Endothelial cell (in vitro differentiated cells): ENCODE measurements at regions not wholly inside any gene's neighbourhood (a gene's known extent, or its start where the extent isn't known, plus 50 kb on each side); places are given as distances from the start of the nearest gene placed in this dataset.

Experiments used
- DNase-seq: peaks from one replicate; pipeline ENCODE4 v3.0.0; 2021; ENCODE audit warnings: low spot score
- H3K27ac Mint-ChIP-seq: one replicate; pipeline ENCODE4 v1.8.0; 2021; ENCODE audit warnings: mixed read lengths, inconsistent platforms; ENCODE audit not compliant: unreplicated experiment
- H3K27me3 Mint-ChIP-seq: one replicate; pipeline ENCODE4 v1.8.0; 2021; ENCODE audit warnings: mild to moderate bottlenecking, moderate library complexity, mixed read lengths, inconsistent platforms; ENCODE audit not compliant: unreplicated experiment
- H3K36me3 Mint-ChIP-seq: one replicate; pipeline ENCODE4 v1.8.0; 2021; ENCODE audit warnings: mild to moderate bottlenecking, low read depth, mixed read lengths, inconsistent platforms; ENCODE audit not compliant: unreplicated experiment
- H3K4me1 Mint-ChIP-seq: one replicate; pipeline ENCODE4 v1.8.0; 2021; ENCODE audit warnings: mild to moderate bottlenecking, mixed read lengths, inconsistent platforms; ENCODE audit not compliant: unreplicated experiment
- H3K4me3 Mint-ChIP-seq: one replicate; pipeline ENCODE4 v1.8.0; 2021; ENCODE audit warnings: mild to moderate bottlenecking, mixed read lengths, inconsistent platforms; ENCODE audit not compliant: unreplicated experiment
- H3K9me3 Mint-ChIP-seq: one replicate; pipeline ENCODE4 v1.8.0; 2021; ENCODE audit warnings: mixed read lengths, inconsistent platforms; ENCODE audit not compliant: unreplicated experiment
- CTCF ChIP-seq: fragments of 200-600 bp; sonication (generic); IDR thresholded peaks from one replicate; pipeline ENCODE4 v1.5.0; 2021; ENCODE audit warnings: antibody characterized with exemption; ENCODE audit not compliant: unreplicated experiment

- Mint-ChIP-seq H3K27ac (no peak overlapping the region), H3K27me3 (peaks cover 4% of the 10 kb centered on the region), H3K4me3 (no peak overlapping the region), H3K9me3 (peaks cover 33% of the 10 kb centered on the region), H3K36me3 (peaks cover 12% of the 10 kb centered on the region), H3K4me1 (no peaks in the 10 kb centered on the region)
- no peak for DNase-seq
- TF ChIP-seq CTCF, result no peak
Measured at GRCh38 chr12:128168273-128168672, 98.7 kb upstream of the TMEM132C start.

- H3K36me3 Mint-ChIP-seq, result peaks cover 15% of the 10 kb centered on the region
- H3K4me1 Mint-ChIP-seq, result no peaks in the 10 kb centered on the region
- no peak overlapping the region for H3K27ac Mint-ChIP-seq
- peaks cover 5% of the 10 kb centered on the region for H3K27me3 Mint-ChIP-seq
- no peak overlapping the region for H3K4me3 Mint-ChIP-seq
- DNase-seq, result no peak
- peaks cover 44% of the 10 kb centered on the region for H3K9me3 Mint-ChIP-seq
- TF ChIP-seq CTCF, result no peak
Measured at GRCh38 chr12:128170181-128170580, 96.8 kb upstream of the TMEM132C start.

GRCh38 chr12:128178565-128178964, 88.4 kb upstream of the TMEM132C start:
- Mint-ChIP-seq H3K36me3 (peaks cover 10% of the 10 kb centered on the region), H3K4me3 (no peak overlapping the region), H3K27ac (no peak overlapping the region), H3K9me3 (peaks cover 45% of the 10 kb centered on the region), H3K27me3 (peaks cover 4% of the 10 kb centered on the region), H3K4me1 (no peaks in the 10 kb centered on the region)
- DNase-seq, result no peak
- no peak for TF ChIP-seq CTCF

GRCh38 chr12:128178966-128179365, 88.0 kb upstream of the TMEM132C start:
- no peak for TF ChIP-seq CTCF
- peaks cover 41% of the 10 kb centered on the region for H3K9me3 Mint-ChIP-seq
- peaks cover 9% of the 10 kb centered on the region for H3K36me3 Mint-ChIP-seq
- no peak for DNase-seq
- H3K4me3 Mint-ChIP-seq, result no peak overlapping the region
- no peaks in the 10 kb centered on the region for H3K4me1 Mint-ChIP-seq
- peaks cover 3% of the 10 kb centered on the region for H3K27me3 Mint-ChIP-seq
- no peak overlapping the region for H3K27ac Mint-ChIP-seq

GRCh38 chr12:128180166-128180565, 86.8 kb upstream of the TMEM132C start:
- Mint-ChIP-seq H3K4me3 (no peak overlapping the region), H3K9me3 (peaks cover 47% of the 10 kb centered on the region), H3K4me1 (no peaks in the 10 kb centered on the region), H3K36me3 (peaks cover 9% of the 10 kb centered on the region), H3K27me3 (peaks cover 3% of the 10 kb centered on the region), H3K27ac (no peak overlapping the region)
- DNase-seq, result no peak
- TF ChIP-seq CTCF, result no peak
